Esophagus squamous epithelium (tissue), 4 donors: ENCODE measurements at regions not wholly inside any gene's neighbourhood (a gene's known extent, or its start where the extent isn't known, plus 50 kb on each side); places are given as distances from the start of the nearest gene placed in this dataset.

ENCODE experiments used
- CTCF ChIP-seq, 6 experiments: fragments of 450-650 bp in 4 of 6; fragments of 200-600 bp in 2 of 6; sonication (generic) in 2 of 6; IDR thresholded peaks; one replicate each; pipeline ENCODE4 v1.5.1; 2016 to 2019; ENCODE audit warnings: antibody characterized with exemption in 6 of 6, mild to moderate bottlenecking in 4 of 6, moderate library complexity in 4 of 6
- POLR2A ChIP-seq, 4 donors: fragments of 450-650 bp; IDR thresholded peaks; one replicate each; pipeline ENCODE4 v1.6.1; 2017; ENCODE audit warnings: antibody characterized with exemption in 4 of 4, mild to moderate bottlenecking in 4 of 4, moderate library complexity in 3 of 4

GRCh38 chr12:74647256-74647655, 109.6 kb downstream of the ATXN7L3B start:
- no peak for TF ChIP-seq POLR2A (IDR thresholded peaks at IDR 0.05)
- no peak for TF ChIP-seq CTCF (IDR thresholded peaks at IDR 0.05)
